Dedifferentiated amniotic fluid mesenchymal stem cell (primary cell): ENCODE measurements at regions not wholly inside any gene's neighbourhood (a gene's known extent, or its start where the extent isn't known, plus 50 kb on each side); places are given as distances from the start of the nearest gene placed in this dataset.
"Not testable (repeated sequence)": the region's sequence is repeated elsewhere in the genome, so short reads cannot be mapped to it uniquely, and the experiment has no call there.

Experiments
- DNase-seq: peaks from one replicate; pipeline ENCODE4 v3.0.0-alpha.2; 2016; ENCODE audit errors: extremely low spot score

DNA sequence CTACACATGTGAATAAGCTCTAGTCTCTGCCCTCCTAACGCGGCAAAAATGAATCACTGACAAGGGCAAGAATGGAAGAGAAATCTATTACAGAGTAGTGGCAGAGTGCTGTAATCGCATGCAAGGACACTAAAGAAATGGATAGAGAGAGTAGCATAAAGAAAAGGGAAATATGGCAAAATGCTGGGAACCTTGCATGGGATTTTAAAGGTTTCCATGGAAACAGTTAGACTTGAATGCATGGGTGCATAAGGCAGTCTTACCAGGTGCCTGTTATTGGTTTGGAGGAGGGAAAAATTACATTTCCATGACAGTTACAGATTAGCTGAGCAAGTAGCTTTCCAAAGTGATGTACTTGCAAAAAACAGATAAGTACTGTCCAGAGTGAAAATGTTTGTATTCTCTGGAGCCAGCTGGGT is 233.4 kb downstream of the PTN start:
- DNase-seq: peak; percentile 47

DNA sequence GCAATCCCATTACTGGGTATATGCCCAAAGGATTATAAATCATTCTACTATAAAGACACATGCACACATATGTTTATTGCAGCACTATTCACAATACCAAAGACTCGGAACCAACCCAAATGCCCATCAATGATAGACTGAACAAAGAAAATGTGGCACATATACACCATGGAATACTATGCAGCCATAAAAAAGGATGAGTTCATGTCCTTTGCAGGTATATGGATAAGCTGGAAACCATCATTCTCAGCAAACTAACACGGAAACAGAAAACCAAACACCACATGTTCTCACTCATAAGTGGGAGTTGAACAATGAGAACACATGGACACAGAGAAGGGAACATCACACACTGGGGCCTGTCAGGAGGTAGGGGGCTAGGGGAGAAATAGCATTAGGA is 235.7 kb downstream of the PTN start:
- not testable (repeated sequence) for DNase-seq

DNA sequence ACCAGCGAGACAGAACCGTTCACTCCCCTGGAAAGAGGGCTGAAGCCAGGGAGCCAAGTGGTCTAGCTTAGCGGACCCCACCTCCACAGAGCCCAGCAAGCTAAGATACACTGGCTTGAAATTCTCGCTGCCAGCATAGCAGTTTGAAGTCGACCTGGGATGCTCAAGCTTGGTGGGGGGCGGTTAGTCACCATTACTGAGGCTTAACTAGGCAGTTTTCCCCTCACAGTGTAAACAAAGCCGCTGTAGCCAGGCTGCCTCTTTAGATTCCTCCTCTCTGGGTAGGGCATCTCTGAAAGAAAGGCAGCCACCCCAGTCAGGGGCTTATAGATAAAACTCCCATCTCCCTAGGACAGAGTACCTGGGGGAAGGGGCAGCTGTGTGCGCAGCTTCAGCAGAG is 235.1 kb downstream of the CHRM2 start:
- DNase-seq: not testable (repeated sequence)

DNA sequence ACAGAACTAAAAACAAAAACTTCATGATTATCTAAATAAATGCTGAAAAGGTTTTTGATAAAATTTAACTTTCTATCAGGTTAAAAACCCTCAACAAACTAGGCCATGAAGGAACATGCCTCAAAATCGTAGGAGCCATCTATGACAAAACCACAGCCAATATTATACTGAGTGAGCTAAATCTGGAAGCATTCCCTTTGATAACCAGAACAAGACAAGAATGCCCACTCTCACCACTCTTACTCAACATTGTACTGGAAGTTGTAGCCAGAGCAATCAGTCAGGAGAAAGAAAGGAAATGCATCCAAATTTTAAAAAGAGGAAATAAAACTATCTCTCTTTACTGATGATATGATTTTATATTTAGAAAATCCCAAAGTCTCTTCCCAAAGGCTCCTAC is 228.7 kb downstream of the CHRM2 start:
- no peak for DNase-seq

DNA sequence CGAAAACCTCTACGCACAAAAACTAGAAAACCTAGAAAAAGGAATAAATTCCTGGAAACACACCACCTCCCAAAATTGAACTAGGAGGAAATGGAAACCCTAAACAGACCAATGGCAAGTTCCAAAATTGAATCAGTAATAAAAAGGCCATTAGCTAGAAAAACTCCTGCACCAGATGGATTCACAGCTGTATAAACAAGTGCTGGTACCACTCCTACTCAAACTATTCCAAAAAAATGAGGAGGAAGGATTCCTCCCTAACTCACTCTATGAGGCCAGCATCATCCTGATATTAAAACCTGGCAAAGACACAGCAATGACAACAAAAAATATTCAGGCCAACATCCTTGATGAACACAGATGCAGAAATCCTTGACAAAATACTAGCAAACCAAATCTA is 228.2 kb downstream of the CHRM2 start:
- peak; percentile 22 for DNase-seq

DNA sequence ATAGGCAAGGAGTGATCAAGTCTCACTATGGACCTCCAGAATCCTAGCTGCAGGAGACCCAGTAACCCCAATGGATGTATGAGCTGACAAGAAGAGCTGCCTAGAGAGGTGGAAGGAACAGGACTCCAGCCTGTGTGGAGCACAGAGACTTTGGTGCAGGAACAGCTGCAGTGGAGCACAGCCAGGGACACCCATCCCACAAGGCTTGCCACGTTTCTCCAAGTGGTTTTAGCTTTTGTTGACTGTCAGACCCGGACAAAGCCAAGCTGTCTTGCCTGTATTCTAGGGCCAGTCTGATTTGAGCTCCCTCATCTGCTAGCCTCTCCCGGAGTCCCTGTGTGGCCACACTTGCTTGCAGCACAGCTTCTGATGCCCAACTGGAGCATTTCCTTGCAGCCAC is 224.7 kb downstream of the CHRM2 start:
- no peak for DNase-seq

DNA sequence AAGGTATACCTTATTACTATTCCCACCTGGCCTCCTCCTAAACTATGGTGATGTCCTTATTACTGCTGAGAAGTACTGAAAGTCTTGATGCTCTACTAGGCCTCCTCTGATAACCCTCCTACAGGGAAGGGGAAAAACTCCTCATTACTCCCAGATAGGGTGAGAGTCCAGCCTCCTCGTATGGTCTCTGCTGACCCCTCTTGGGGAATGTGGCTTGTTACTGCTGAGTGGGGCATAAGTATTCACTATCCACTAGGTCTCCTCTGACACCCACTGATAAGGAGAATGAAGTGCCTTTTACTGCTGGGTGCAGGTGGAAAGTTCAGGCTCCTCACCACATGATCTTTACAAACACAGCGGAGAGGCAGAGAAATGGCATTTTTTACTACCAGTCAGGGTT is 222.9 kb downstream of the CHRM2 start:
- DNase-seq: no peak

DNA sequence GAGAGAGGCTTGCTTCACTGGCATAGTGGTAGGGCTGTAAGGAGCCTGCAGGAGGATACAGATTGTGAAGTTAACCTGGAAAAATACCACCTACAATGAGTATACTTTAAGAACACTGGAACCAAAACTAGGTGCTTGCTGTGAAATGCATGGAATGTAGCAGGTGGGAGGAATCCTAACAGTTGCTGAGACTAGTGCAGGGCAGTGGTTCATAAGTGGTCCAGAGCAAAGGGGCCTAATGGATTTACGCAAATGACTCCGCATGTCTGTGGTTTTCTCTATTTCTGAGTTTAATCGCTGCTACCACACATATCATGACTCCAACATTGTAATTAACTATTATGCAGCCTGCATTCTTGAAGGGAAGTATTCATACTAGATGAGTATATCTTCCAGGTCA is 218.4 kb downstream of the CHRM2 start:
- DNase-seq: no peak

DNA sequence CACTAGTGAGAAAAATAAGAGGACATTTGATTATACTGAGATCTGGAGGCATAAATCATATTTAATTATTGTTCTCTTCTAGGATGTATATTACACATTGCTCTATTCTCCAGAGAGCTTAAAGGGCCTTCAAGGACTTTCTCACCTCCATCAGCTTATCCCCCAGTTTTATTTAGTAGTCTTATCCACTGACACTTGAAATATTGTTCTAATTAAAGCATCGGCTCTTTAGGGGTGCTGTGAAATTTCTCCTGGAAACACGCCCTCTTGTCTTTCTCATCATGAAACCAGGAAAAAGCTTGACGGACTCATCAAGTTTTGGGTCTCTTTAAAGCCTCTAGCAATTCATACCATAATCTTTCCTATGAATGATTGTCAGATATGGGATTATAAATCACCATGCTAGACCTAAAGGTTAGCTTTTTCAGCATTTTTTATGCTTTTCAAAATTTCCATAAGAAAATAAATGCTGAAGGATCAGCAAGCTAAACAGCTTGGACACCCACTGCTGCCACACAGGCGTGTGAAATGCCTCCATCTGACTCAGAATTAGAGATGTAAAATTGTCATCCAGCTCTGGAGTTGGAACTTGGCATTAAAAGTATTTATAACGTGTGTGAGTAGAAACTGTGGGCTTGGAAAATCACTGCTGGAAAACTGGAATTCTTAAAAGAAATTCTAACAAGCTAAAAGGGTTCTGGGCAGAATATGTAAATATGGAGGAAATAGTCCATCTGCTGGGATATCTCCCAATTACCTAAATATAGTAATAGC is 216.3 kb downstream of the CHRM2 start:
- peak; percentile 16 for DNase-seq

DNA sequence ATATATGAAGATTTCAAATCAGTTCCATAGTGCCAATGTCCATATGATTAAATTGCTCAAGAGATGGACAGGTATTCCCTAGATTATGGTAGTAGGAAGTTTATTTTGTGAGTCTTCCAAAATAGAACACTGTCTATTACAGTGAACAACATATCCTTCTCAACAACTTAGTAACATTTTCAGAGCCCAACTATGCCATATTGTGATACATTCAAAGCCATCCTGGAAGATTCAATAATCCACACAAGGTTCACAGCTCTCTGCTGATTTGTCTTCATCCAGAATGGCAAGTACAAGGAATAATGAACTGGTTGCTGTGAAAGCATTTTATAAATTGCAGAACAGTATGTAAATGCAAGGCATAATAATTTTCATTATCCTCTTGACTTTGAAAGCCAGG is 213.9 kb downstream of the CHRM2 start:
- no peak for DNase-seq

DNA sequence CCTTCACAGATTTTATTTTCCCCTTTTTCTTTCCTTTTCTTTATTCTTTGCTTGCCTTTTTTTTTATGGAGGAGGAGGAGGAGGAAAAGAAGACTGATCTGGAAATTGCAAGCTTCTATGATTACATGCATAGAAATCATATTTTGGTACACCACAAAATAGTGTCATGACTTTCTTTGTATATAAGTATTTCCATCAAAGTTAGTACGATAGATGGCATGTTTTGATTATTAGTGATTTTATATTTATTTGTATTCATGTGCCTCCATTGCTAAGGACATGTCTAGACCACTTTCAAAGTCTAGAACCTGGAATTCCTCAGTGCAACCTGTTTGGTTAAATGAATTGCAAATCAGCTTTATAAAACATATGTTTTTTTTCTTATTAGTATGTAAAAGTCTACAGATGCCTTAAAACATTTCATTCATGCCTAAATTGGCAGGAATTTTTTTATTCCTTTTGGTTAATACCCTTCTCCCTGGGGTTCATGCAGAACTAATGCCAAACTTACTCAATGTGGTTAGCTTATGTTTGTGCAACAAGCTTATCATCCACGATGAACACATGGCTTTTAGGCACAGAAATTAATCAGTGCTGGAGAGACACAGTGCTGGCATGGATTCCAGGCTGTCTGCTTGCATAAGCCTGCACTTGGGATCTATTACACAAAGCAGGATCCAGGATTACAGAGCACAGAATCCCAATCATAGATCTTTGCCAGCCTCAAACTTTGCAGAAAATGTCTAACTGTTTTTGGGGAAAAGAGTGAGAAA is 213.1 kb downstream of the CHRM2 start:
- DNase-seq: peak; percentile 95

DNA sequence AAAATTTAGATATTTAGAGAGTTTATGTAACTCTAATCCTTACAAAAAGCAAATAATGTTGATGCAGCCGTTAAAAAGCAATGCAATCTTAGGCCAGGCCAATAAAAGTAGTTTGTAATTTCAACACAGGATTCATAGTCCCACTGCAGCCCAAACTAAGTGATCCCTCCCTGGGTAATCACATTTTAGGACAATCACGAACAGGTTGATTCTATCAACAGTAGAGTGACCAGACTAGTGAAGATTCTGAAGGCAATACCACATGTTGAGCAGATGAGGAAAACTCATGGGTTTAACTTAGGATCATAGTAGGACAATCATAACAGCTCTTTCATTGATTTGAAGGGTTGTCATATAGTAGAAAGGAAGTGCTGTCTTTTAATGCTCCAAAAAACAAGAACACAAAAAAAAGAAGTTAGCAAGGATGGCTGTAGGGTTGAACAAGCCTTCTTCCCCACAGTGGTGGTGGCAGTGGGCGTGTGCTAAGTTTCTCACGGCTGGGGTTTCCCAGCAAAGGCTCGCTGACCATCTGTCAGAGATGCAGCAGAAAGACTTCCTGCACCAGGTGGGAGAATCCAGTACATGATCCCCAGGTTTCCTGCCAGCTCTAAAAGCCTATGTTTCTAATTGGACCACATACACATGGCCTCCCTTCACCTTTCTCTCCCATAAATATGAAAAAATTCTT is 212.2 kb downstream of the CHRM2 start:
- DNase-seq: no peak

DNA sequence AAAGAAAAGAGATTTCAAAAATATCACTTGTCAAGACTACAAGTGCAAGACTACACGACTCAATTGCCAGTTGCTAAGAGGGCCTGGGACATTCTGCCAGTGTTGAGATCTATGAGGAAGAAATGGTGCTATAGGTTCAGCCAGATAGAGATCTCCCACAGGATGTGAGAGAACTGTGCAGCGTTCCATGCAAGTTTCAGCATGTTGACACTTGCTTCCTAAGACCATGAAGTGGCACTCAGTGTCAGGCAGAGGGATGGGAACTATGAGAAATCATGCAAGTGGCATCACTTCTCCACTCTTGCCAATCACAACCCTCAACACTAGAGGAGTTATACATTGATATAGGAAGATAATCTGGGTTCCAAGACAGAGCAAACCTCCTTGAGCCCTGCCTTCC is 210.3 kb downstream of the CHRM2 start:
- DNase-seq: no peak

DNA sequence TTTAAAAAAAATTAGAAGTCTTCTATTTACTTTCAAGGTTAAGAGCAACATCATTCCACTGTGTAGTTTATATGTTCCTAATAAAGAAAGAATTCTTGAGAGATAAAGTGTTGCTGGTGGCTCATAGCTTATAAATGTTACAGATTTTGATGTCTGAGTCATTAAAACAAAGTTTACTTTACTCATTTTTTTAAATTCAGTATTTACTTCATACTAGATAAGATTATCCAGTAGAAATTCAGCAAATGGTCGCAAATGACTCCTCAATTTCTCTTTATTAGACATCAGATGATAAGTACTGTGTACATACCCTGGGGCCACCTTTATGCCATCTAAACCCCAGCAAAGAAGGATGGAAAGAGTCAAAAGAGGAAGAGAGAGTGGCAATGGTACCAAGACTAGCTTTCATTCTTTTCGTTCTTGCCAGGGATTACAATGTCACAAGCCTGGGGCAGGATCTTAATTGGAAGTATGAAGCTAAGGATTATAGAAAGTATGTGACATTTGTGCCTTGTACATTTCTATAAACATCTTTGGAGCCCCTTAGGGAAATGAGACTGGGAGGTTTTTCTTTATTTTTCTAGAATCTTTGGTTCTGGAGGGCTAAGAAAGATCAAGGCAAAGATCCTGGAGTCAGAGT is 206.1 kb downstream of the CHRM2 start:
- DNase-seq: peak; percentile 73

DNA sequence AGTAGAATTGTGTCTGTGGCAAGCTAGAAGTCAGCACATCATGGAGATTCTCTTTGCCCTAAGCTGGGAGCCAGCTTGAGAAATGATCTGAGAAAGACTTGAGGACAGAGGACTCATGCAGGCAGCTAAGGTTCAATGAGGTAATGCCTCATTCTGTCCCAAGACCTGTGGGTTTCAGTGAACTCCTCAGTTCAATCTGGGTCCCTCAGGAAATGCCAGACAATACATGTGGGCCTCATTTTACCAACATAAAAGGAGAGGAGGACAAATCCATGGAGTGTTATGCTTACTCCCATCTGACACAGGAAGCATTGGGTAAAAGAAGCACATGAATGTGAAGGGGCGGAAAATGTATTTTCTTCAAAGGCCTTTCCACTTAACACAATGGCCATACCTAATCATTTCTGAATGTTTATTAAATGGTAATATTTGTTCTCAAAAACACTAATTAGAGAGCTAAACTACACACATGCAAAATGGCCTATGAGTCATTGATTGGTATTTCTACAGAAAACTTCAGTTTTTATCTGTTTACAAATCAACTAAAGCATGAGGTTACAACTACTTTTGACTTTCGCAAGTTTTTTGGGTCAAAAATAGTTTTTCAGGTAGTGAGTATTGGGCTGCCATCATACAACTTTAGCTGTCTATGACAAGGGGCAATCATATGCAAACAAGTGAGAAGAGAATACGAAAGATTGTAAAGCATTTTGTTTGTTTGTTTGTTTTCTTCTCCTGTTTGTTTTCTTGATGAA is 205.3 kb downstream of the CHRM2 start:
- no peak for DNase-seq
